GM12891 (cell line): ENCODE measurements at regions not wholly inside any gene's neighbourhood (a gene's known extent, or its start where the extent isn't known, plus 50 kb on each side); places are given as distances from the start of the nearest gene placed in this dataset.

ENCODE experiments used
- POLR2A ChIP-seq: IDR thresholded peaks from 2 replicates; pipeline ENCODE4 v1.6.1; 2011; ENCODE audit warnings: low read depth, low read length, control low read depth
- POLR2AphosphoS5 ChIP-seq: IDR thresholded peaks from 2 replicates; pipeline ENCODE4 v1.6.1; 2011; ENCODE audit warnings: low read depth, low read length, control low read depth
- SPI1 ChIP-seq: IDR thresholded peaks from 2 replicates; pipeline ENCODE4 v1.6.1; 2011; ENCODE audit warnings: low read depth, low read length, control low read depth
- TAF1 ChIP-seq: IDR thresholded peaks from 2 replicates; pipeline ENCODE4 v1.6.1; 2011; ENCODE audit warnings: low read depth, low read length, control low read depth

- TF ChIP-seq POLR2A, result no peak
- TF ChIP-seq TAF1, result no peak
- no peak for TF ChIP-seq SPI1
- TF ChIP-seq POLR2AphosphoS5, result no peak
These were observed 179.9 kb upstream of the CHRM2 start for GRCh38 chr7:136688601-136689000.
